ENCODE measurements at regions not wholly inside any gene's neighbourhood (a gene's known extent, or its start where the extent isn't known, plus 50 kb on each side); places are given as distances from the start of the nearest gene placed in this dataset.

GRCh38 chr4:36494747-36495146 is 213.3 kb downstream of the DTHD1 start:
- no peak for DNase-seq

DNA sequence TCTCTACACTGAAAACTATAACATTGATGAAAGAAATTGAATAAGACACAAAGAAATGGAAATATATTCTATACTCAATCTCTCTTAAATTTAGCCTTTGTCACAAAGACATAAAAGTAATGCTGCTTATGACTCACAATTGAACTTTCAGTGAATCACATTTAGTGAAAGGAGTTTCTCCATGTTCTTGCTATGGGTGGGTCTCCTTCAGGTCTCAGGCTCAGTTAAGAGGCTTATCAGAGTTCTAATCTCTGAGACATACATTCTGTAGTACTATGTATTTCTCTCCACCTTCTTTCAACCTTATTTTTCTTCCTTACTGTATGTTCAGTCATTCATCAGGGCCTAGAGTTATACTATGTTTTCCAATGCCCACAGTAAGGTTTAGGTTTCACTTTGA is 220.9 kb downstream of the DTHD1 start:
- no peak for DNase-seq

DNA sequence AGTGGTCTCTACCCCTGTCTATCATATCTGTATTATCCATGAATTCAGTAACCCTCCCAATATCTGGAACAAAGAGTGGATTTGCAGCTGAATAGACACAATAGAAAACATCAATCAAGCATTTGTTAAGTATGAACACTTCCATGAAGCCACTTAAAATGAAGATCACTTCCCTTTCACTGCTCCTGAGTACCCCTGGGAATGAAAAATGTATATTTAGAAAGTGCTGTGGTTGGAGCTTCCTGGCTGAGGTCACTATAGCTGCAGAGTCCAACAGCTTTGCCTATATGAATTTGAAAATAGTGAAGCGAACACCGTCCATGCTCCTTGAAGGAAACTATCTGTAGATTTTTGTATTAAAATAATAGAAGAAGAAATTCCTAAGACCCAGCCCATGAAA is 227.0 kb downstream of the DTHD1 start:
- DNase-seq, result no peak

- DNase-seq, result no peak
Measured at GRCh38 chr4:36509845-36510244, 228.4 kb downstream of the DTHD1 start.

- DNase-seq, result no peak
Measured at GRCh38 chr4:36511785-36512184, 230.4 kb downstream of the DTHD1 start.

DNA sequence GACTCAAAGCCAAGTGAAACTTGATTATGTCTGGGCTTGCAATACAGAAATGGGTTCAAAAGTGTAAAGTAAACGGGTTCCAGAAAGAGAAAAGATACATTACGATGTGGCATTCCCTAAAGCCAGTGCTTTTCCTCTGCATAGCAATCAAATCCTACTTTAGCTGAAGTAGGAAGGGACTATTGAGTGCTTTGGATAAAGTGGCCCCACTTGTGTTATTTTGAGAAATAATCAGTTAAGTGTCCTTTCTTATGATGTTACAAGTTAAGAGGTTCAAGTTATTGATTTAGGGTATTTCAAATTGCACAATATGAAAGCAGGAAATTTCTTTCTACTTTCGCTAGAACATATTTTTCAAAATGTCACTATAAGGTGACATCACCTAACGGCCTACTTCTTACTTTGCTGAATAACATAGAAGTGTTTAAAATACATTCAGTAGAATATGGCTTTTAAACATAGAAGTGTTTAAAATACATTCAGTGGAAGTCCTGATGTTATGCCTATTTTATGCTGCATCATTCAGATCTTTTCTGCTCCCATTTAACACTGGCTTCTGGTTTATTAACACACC is 235.2 kb downstream of the DTHD1 start:
- no peak for DNase-seq

DNA sequence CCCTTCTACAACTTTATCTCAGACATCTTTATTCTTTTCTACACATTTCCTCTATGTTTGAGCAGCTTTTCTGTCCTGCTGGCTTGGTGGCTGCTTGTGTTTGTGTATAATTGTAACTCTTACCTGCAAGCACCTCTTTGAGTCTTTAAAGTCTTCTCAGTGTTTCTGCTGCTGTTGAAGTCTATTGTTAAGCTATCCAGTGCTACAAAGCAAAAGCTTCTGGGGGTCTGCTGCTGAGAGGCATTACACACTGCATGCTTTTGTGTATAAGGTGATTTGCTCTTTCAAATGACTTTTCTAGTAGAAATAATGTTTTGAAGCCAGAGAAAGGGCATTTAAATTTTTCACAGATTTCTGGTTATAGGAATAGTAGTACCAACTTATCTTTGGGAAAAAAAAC is 241.8 kb downstream of the DTHD1 start:
- DNase-seq, result no peak

DNA sequence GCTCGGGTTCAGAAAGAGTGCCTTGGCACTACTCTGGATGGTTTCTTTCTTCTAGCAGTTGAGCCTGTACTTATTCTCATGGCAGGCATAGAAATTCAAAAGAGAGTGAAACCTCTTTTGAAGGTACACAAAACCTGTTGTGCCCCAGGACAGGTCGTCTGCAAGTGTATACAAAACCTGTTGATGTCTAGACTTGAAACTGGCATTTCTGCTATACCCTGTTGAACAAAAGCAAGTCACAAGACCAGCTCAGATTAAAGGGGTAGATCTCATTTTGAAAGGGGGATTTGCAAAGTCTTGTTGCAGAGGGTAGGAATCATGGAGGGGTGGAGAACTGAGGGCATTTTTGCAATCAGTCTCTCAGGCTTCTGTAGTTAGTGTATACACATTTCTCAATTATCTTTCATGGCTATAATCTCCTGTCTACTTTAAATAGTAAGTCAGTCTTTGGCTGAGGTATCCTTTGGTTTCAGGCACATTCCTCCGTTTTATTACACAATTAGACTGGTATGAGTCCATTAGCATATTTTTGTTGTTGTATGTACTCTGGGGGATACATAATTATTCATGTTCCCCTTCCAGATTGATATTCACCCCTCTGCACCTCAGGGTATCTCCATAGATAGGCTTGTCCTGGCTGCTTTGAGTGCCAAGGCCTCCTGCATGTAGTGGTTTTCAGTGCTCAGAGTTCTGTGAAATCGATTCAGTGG is 251.4 kb downstream of the DTHD1 start:
- no peak for DNase-seq

DNA sequence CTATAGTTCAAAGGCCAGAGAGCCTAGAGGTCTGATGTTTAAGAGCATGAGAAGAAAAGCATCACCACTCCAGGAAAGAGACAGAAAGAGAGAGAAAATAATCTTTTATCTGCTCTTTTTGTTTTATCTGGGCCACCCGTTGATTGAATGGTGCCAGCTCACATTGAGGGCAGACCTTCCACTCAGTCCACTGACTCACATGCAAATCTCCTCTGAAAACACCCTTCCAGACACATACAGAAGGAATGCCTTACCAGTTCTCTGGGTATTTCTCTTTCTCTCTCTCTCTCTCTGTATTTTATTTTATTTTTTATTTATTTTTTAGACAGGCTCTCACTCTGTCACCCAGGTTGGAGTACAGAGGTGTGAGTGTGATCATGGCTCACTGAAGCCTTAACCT is 252.5 kb downstream of the DTHD1 start:
- no peak for DNase-seq

DNA sequence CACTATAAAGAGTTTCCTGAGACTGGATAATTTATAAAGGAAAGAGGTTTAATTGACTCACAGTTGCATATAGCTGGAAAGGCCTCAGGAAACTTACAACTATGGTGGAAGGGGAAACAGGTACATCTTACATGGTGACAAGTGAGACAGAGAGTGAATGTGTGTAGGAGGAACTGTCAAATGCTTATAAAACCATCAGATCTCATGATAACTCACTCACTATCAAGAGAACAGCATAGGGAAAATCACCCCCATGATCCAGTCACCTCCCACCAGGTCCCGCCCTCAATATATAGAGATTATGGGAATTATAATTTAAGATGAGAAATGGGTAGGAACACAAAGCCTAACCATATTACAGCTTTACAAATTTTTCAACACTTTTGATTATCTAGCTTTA is 266.0 kb downstream of the DTHD1 start:
- DNase-seq, result no peak

DNA sequence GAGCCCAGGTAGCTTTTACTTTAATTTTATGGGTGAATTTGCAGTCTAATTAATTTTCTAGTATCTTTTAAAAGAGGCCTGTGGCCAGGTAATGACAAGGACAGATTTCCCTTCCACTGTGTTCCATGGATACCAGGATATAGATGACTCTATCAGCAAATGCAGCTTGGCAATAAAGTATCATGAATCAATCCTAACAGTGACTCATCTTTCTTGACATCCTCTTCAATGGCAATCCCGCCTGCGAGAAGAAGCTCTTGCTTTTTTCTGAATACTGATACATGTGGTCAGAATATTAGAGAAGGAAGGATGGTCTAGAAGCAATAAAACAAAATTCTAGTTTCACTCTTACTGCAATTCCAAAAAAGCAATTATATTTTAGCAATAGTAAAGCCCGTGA is 267.8 kb downstream of the DTHD1 start:
- DNase-seq, result no peak

DNA sequence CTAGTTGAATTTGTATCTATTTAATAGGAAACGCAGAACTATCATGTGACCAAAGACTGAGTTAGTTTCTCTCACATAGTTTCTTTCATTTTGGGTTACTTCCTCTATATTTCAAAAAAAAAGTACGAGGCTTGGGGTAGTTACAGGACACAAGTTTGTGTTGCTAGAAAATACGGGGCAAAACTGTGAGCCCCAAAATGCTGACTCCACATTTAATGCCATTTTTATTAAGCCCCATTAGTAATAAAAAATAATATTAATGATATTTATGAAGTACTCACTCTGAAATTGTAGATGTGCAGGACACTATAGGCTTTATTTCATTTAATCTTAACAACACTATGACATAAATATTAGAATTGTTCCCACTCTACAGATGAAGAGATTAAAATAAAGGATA is 268.6 kb downstream of the DTHD1 start:
- no peak for DNase-seq

DNA sequence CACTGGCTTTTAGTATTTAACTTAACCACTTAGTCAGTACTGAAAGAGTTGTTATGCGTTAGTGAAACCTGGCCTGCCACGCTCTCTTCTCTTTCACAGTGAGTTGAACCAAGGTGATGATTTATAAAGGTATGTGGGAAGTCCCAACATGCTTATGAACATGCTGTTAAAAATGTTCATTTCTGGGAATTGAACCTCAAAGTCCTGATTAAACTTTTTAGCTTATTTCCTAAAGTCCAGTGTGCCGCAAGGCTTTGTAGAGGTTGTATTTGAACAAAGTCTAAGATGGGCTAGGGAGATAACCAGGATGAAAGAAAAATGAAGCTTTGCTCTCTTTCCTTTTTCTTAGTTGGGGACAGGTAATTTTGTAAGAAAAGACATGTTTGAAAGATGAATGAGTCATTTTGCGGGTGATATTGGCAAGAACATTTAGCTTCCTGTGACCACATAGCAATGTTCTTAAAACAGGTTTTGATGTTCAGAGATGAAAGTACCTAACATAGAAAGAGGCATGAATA is 270.3 kb downstream of the DTHD1 start:
- DNase-seq, result no peak

DNA sequence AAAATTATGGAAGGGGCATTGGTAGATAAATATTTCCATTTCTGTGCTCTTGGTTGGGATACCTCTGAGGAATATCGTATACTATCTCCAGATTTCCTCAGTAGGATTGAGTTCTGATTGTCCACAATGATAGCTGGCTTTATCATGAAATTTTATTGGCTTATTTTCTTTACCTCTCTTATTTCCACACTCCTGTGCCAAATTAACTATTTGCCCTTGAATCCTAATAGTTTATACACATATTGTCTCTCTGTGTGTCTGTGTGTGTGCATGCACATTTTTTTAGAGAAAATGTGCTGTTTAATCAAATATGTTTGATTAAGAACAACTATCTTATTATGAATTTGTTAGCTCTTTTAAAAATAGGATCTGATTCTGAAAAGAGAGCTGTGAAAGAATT is 271.6 kb downstream of the DTHD1 start:
- DNase-seq, result no peak

DNA sequence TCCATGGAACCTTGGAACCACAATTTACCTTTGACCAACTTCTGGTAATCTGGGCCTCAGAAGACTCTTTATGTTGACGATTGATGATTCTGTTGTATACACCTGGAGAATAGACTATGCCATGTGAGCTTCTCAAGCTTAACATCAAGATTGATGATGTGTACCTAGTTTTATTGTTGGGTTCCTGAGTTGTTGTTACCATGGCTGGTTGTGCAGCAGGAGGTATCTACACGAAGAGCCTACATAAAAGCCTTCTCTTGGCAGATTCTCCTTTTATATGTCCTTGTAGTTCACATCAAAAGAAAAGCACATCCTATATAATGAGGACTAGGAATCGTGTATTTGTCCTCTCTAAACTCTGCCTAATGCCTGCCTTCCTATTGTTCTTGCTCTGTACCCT is 272.0 kb downstream of the DTHD1 start:
- DNase-seq, result no peak

GRCh38 chr4:36556984-36557383 is 275.6 kb downstream of the DTHD1 start:
- DNase-seq, result no peak

- no peak for DNase-seq
Measured at GRCh38 chr4:36568575-36568974, 287.2 kb downstream of the DTHD1 start.

DNA sequence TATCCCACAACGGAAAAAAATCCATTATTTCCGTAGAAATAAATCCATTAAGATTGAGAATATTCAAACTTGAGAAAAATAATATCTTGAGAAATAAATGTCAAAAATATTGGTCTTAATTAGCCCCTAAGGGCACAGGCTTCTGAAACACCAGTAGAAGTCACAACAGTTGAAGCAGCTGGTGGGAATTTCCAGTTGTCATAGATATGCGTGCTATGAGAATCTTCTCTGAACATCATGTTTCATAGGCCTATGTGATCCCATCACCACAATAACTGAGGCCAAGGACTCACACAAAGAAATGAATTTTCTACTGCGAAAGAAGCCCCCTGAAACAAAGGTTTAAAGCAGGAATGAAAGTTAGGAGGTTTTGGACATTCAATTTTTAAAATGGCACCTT is 292.0 kb downstream of the DTHD1 start:
- no peak for DNase-seq

DNA sequence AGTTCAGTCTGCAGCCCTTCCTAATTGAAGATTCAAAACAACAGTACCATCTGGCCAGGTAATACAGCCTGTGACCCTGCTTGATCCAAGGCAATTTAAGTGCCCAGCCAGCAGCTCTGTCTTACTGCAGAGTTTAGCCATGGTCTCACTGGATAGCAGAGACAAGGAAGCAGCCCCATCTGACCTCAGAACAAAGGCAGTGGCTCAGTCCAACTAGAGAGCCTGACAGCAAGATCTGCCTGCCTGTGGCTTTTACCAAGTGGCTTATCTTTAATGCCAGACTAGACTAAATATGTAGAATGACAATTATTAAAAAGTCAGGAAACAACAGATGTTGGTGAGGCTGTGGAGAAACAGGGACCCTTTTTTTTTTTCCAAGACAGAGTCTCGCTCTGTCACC is 293.4 kb downstream of the DTHD1 start:
- no peak for DNase-seq

- DNase-seq, result no peak
Measured at GRCh38 chr4:36582198-36582597, 300.8 kb downstream of the DTHD1 start.

DNA sequence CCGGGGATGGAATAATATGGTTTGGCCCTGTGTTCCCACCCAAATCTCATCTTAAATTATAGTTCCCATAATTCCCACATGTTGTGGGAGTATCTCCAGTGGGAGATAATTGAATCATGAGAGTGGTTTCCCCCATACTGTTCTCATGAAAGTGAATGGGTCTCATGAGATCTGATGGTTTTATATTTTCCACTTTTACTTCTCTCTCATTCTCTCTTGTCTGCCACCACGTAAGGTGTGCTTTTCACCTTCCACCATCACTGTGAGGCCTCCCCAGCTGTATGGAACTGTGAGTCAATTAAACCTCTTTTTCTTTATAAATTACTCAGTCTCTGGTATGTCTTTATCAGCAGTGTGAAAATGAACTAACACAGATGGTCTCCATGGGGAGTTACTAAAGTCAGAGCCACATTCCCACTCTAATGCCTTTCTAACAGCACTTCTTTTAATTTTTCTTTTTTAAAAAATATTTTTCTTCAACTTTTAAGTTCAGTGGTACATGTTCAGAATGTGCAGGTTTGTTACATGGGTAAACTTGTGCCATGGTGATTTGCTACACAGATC is 306.6 kb downstream of the DTHD1 start:
- DNase-seq, result no peak

- no peak for DNase-seq
Measured at GRCh38 chr4:36590343-36590742, 308.9 kb downstream of the DTHD1 start.

GRCh38 chr4:36601864-36602495 is 320.6 kb downstream of the DTHD1 start:
- DNase-seq, result no peak

GRCh38 chr4:36609661-36610060 is 328.2 kb downstream of the DTHD1 start:
- no peak for DNase-seq
